Right atrium auricular region (tissue), 2 donors: ENCODE measurements at regions not wholly inside any gene's neighbourhood (a gene's known extent, or its start where the extent isn't known, plus 50 kb on each side); places are given as distances from the start of the nearest gene placed in this dataset.

ENCODE experiments used
- DNase-seq: peaks from one replicate; pipeline ENCODE4 v3.0.0-alpha.2; 2019; ENCODE audit warnings: low spot score
- H3K27ac ChIP-seq, 2 donors: fragments of 200-600 bp; sonication (generic); 1 replicate in 1 of 2; 2 replicates in 1 of 2; pipeline ENCODE4 v1.5.1; 2016 to 2019
- H3K27me3 ChIP-seq, 2 donors: fragments of 200-600 bp; sonication (generic); one replicate each; pipeline versions ENCODE4 v1.5.1 to v1.6.0; 2017 to 2019
- H3K36me3 ChIP-seq: fragments of 200-600 bp; sonication (generic); one replicate; pipeline ENCODE4 v1.5.1; 2016
- H3K4me1 ChIP-seq, 2 donors: fragments of 200-600 bp; sonication (generic); one replicate each; pipeline versions ENCODE4 v1.5.1 to v1.6.0; 2017 to 2019
- H3K4me3 ChIP-seq, 2 donors: fragments of 200-600 bp; sonication (generic); 1 replicate in 1 of 2; 2 replicates in 1 of 2; pipeline ENCODE4 v1.5.1; 2017 to 2019; ENCODE audit warnings: mild to moderate bottlenecking in 1 of 2, moderate library complexity in 1 of 2
- H3K9me3 ChIP-seq, 2 donors: fragments of 200-600 bp; sonication (generic); one replicate each; pipeline ENCODE4 v1.5.1; 2019
- TF ChIP-seq, protein P1 (sequence below), 2 donors: fragments of 200-600 bp; sonication (generic); IDR thresholded peaks; one replicate each; pipeline ENCODE4 v1.5.1; 2019; ENCODE audit warnings: antibody characterized with exemption in 2 of 2

DNA sequence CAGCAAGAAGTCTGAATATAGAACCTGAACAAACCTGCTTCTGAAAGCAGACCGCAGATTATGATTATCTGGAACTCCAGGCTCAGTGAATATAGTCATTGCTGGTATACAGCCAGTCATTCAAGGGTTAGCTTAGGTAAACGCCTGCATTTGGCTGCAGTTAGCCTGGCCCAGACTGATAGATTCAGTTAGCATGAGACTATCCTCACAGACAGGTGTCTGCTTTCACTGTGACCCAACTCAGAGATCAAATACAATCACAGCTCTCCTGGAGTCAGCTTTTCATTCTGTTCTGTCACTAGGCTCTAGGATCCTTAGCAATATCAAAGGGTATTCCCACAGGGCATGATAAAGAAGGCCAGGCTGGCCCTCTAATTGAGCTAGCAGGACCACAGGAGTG lies 138.6 kb upstream of the PLCXD3 start:
- TF ChIP-seq, protein P1, sequence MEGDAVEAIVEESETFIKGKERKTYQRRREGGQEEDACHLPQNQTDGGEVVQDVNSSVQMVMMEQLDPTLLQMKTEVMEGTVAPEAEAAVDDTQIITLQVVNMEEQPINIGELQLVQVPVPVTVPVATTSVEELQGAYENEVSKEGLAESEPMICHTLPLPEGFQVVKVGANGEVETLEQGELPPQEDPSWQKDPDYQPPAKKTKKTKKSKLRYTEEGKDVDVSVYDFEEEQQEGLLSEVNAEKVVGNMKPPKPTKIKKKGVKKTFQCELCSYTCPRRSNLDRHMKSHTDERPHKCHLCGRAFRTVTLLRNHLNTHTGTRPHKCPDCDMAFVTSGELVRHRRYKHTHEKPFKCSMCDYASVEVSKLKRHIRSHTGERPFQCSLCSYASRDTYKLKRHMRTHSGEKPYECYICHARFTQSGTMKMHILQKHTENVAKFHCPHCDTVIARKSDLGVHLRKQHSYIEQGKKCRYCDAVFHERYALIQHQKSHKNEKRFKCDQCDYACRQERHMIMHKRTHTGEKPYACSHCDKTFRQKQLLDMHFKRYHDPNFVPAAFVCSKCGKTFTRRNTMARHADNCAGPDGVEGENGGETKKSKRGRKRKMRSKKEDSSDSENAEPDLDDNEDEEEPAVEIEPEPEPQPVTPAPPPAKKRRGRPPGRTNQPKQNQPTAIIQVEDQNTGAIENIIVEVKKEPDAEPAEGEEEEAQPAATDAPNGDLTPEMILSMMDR (IDR thresholded peaks at IDR 0.05) = no peak
- Histone ChIP-seq H3K27ac (no peak overlapping the region), H3K9me3 (no peaks in the 10 kb centered on the region), H3K4me1 (peaks cover 0 to 5% of the 10 kb centered on the region in 2 donors), H3K27me3 (no peaks in the 10 kb centered on the region), H3K4me3 (no peak overlapping the region), H3K36me3 (no peaks in the 10 kb centered on the region)
- DNase-seq = no peak

DNA sequence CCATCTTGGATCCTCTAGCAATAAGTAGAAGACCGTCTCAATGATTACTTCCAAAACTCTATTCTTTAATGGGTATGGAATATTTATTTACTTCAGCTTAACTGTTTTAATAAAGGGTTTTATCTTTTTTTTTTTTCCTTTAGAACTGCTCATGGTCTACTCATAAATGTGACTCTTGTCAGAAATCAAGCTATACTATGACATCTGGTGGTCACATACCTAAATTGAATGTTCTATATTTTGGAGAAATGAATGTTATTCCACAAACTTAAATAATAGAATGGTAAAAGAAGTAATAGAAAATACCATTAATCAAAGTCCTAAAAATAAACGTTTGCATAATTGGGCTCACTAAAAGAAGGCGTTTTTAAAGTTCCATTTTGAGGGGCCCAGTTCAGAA lies 131.2 kb upstream of the PLCXD3 start:
- no peaks in the 10 kb centered on the region for H3K4me1 ChIP-seq
- no peaks in the 10 kb centered on the region for H3K27me3 ChIP-seq
- H3K27ac ChIP-seq = no peak overlapping the region
- no peak for DNase-seq
- H3K4me3 ChIP-seq = no peak overlapping the region
- no peaks in the 10 kb centered on the region for H3K9me3 ChIP-seq
- H3K36me3 ChIP-seq = no peaks in the 10 kb centered on the region
- TF ChIP-seq, protein P1 (IDR thresholded peaks at IDR 0.05) = peak in 1 of 2 donors; percentile 37

DNA sequence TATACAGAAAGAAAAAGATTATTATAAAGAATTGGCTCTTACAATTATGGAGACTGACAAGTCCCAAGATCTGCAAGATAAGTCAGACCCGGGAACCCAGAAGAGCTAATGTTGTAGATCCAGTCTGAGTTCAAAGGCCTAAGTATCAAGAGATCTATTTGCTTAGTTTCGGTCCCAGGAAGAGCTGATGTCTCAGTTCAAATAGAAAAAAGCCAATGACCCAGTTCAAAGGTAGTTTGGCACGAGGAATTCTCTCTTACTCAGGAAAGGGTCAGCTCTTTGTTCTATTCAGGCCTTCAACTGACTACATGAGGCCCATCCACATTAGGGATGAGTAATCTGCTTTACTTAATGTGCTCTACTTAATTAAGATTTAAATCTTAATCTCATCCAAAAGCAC lies 128.3 kb upstream of the PLCXD3 start:
- DNase-seq = no peak
- TF ChIP-seq, protein P1 (IDR thresholded peaks at IDR 0.05) = no peak
- Histone ChIP-seq H3K4me3 (no peak overlapping the region), H3K4me1 (no peaks in the 10 kb centered on the region), H3K9me3 (no peaks in the 10 kb centered on the region), H3K36me3 (no peaks in the 10 kb centered on the region), H3K27me3 (no peaks in the 10 kb centered on the region), H3K27ac (no peak overlapping the region)

DNA sequence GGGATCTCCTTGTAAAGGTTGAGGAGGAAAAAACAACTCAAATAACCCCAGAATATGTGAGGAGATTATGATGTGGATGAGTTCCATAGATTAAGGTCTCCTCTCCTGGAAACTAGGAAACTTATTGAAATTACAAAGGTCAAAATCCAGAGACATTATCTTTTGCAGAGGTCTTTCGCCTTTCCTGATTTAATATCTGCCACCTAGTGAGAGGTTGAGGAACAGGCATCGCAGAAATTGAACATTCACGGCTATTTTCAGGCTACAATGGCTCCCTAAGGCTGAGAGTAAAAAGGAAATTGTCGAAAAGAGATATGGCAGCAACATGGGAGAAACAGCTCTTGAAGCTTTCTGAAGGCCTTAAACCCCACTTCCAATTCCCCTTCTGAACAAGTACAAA lies 127.5 kb upstream of the PLCXD3 start:
- no peak for DNase-seq
- no peaks in the 10 kb centered on the region for H3K36me3 ChIP-seq

DNA sequence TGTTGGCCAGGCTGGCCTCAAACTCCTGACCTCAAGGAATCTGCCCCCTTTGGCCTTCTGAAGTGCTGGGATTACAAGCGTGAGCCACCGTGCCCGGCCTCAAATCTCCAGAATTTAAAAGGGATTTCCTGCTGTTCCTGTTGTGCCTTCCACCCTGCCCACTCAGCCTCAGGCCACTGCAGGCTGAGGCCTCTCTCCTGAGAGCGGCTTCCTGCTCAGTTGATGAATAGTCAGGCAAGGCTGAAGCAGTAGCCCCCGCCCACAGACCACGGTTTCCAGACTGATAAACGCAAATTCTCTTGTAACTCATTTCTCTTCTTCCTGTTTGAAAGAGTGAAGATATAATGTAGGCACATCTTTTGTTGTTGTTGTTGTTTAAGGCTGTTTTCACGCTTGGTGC lies 127.0 kb upstream of the PLCXD3 start:
- H3K4me1 ChIP-seq = no peaks in the 10 kb centered on the region
- no peaks in the 10 kb centered on the region for H3K36me3 ChIP-seq
- TF ChIP-seq, protein P1 (IDR thresholded peaks at IDR 0.05) = no peak
- no peak overlapping the region for H3K4me3 ChIP-seq
- H3K27ac ChIP-seq = no peak overlapping the region
- H3K27me3 ChIP-seq = no peaks in the 10 kb centered on the region
- no peak for DNase-seq
- H3K9me3 ChIP-seq = no peaks in the 10 kb centered on the region

More for the DNA sequence above, 127.5 kb upstream of the PLCXD3 start:
- TF ChIP-seq, protein P1 (IDR thresholded peaks at IDR 0.05) = no peak
- H3K4me3 ChIP-seq = no peak overlapping the region
- H3K27me3 ChIP-seq = no peaks in the 10 kb centered on the region
- H3K9me3 ChIP-seq = no peaks in the 10 kb centered on the region
- H3K4me1 ChIP-seq = no peaks in the 10 kb centered on the region
- no peak overlapping the region for H3K27ac ChIP-seq

DNA sequence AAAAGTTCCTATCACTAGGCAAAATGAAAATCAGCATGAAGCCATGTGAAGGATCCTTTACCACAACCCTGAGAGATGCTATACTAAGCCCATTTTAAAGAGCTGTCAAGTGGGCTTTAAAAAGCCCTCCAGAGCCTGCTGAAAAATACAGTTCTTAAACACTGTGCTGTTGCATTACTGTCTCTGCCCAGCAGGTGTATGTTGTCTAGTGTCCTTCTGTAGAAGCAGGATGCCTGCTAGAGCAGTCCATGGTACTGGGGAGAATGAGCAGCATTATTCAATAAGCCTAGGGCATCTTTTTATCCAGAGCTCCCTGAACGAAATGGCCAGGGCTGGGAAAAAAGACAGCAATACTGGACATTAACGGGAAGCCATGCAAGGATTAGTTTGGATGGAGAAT lies 126.2 kb upstream of the PLCXD3 start:
- H3K4me1 ChIP-seq = no peaks in the 10 kb centered on the region
- H3K27ac ChIP-seq = no peak overlapping the region
- DNase-seq = no peak
- H3K27me3 ChIP-seq = no peaks in the 10 kb centered on the region
- no peaks in the 10 kb centered on the region for H3K36me3 ChIP-seq
- TF ChIP-seq, protein P1 (IDR thresholded peaks at IDR 0.05) = peak in 1 of 2 donors; percentile 50
- H3K4me3 ChIP-seq = no peak overlapping the region
- no peaks in the 10 kb centered on the region for H3K9me3 ChIP-seq
